ENCODE measurements at regions not wholly inside any gene's neighbourhood (a gene's known extent, or its start where the extent isn't known, plus 50 kb on each side); places are given as distances from the start of the nearest gene placed in this dataset.

DNA sequence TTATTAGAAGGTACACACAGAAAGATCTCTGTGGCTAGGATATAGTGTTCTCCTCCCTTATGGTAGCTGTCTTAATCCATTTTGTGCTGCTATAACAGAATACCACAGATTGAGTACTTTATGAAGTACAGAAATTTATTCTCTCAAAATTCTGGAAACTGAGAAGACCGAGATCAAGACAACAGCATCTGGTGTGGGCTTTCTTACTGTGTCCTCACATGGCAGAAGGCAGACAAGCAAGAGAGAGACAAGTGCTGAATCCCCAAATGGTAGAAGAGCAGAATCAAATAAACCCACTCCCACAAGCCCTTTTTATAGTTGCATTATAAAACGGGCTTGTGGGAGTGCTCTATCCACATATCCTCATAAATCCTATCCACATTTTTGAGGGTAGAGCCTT lies 373.1 kb downstream of the GABRG1 start:
- DNase-seq (ENCODE audit: extremely low spot score), result no peak
- Histone ChIP-seq H3K27ac (ENCODE audit: low read depth) (no peak overlapping the region), H3K4me3 (ENCODE audit: low read depth, low read length) (no peak overlapping the region), H3K36me3 (ENCODE audit: insufficient read depth) (no peaks in the 10 kb centered on the region), H3K4me1 (ENCODE audit: insufficient read depth) (no peaks in the 10 kb centered on the region)
- 47% methylated on average over 2 of the region's 2 CpGs for WGBS

DNA sequence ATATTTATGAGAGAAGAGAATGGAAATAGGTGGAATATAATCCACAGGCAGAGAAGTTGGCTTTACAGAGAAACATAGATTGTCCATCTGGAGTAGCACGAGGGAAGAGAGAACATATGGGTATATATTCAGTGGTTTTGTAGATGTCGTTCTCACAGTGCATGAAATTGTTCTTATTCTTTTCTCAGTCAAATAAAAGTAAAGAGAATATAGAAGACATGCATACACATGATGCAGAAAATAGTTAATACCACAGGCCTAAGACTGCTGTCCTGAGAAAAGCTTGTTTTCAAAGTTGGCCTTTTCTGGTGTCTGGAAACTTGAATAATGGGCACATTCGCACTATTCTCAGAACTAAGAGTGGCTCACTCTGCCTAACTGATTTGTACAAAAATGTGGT lies 378.1 kb downstream of the GABRG1 start:
- 92% methylated on average over 3 of the region's 3 CpGs for WGBS
- Histone ChIP-seq H3K27ac (ENCODE audit: low read depth) (no peak overlapping the region), H3K36me3 (ENCODE audit: insufficient read depth) (no peaks in the 10 kb centered on the region), H3K4me3 (ENCODE audit: low read depth, low read length) (no peak overlapping the region), H3K4me1 (ENCODE audit: insufficient read depth) (no peaks in the 10 kb centered on the region)
- DNase-seq (ENCODE audit: extremely low spot score), result no peak

DNA sequence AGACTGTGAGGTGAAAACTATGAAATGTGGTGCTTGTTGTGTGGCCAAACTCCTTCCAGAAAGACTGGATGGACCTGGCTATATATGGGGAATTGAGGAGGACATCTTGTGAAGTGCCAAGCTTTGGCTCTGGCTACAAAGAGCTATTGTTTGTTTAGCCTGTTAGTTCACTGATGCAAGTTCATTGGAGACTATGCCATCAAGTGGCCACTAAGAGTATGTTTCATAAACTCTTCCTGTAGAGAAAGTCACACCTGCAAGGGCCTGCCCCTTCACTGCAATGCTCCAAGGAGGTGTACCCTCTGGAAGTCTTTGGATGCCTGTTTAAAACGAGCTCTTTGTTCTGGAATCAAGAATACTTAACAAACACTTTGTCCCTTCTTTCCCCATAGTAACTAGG lies 382.0 kb downstream of the GABRG1 start:
- WGBS, result 50% methylated on average over 1 of the region's 1 CpG
- no peaks in the 10 kb centered on the region for H3K36me3 ChIP-seq (ENCODE audit: insufficient read depth)
- no peak for DNase-seq (ENCODE audit: extremely low spot score)
- no peaks in the 10 kb centered on the region for H3K4me1 ChIP-seq (ENCODE audit: insufficient read depth)
- no peak overlapping the region for H3K4me3 ChIP-seq (ENCODE audit: low read depth, low read length)
- H3K27ac ChIP-seq (ENCODE audit: low read depth), result no peak overlapping the region

DNA sequence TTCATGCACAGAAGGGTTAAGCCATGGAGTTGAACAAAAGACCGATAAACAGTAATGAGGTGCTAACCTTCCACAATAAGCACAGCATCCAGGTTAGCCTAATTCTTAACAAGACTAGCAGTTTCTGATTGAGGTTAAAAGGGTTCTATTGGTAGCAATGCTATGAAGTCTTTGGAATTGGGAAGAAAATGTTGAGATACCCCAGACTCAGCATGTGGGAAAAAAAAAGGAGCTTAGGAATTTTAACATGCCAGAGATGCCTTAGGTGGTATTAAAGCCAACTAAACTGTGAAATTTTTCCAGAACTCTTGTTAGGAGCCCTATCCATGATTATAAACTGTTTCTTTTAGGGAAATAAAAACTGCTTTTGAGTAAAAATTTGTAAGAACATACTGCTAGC lies 391.7 kb downstream of the GABRG1 start:
- H3K27ac ChIP-seq (ENCODE audit: low read depth), result no peak overlapping the region
- DNase-seq (ENCODE audit: extremely low spot score), result no peak
- WGBS, result 75% methylated on average over 1 of the region's 1 CpG
- no peaks in the 10 kb centered on the region for H3K4me1 ChIP-seq (ENCODE audit: insufficient read depth)
- H3K36me3 ChIP-seq (ENCODE audit: insufficient read depth), result no peaks in the 10 kb centered on the region
- no peak overlapping the region for H3K4me3 ChIP-seq (ENCODE audit: low read depth, low read length)

GRCh38 chr4:45716093-45716492 lies 407.8 kb downstream of the GABRG1 start:
- Histone ChIP-seq H3K4me1 (ENCODE audit: insufficient read depth) (no peaks in the 10 kb centered on the region), H3K36me3 (ENCODE audit: insufficient read depth) (no peaks in the 10 kb centered on the region), H3K27ac (ENCODE audit: low read depth) (no peak overlapping the region), H3K4me3 (ENCODE audit: low read depth, low read length) (no peak overlapping the region)
- 73% methylated on average over 3 of the region's 3 CpGs for WGBS
- DNase-seq (ENCODE audit: extremely low spot score), result no peak

GRCh38 chr4:45713996-45714395 lies 409.9 kb downstream of the GABRG1 start:
- no peaks in the 10 kb centered on the region for H3K4me1 ChIP-seq (ENCODE audit: insufficient read depth)
- DNase-seq (ENCODE audit: extremely low spot score), result no peak
- no peaks in the 10 kb centered on the region for H3K36me3 ChIP-seq (ENCODE audit: insufficient read depth)
- no peak overlapping the region for H3K4me3 ChIP-seq (ENCODE audit: low read depth, low read length)
- WGBS, result 70% methylated on average over 1 of the region's 1 CpG
- H3K27ac ChIP-seq (ENCODE audit: low read depth), result no peak overlapping the region

- 73% methylated on average over 2 of the region's 2 CpGs for WGBS
- H3K36me3 ChIP-seq (ENCODE audit: insufficient read depth), result no peaks in the 10 kb centered on the region
- no peak overlapping the region for H3K27ac ChIP-seq (ENCODE audit: low read depth)
- H3K4me1 ChIP-seq (ENCODE audit: insufficient read depth), result no peaks in the 10 kb centered on the region
- no peak overlapping the region for H3K4me3 ChIP-seq (ENCODE audit: low read depth, low read length)
- no peak for DNase-seq (ENCODE audit: extremely low spot score)
Measured at GRCh38 chr4:45701621-45702020, 422.2 kb downstream of the GABRG1 start.

DNA sequence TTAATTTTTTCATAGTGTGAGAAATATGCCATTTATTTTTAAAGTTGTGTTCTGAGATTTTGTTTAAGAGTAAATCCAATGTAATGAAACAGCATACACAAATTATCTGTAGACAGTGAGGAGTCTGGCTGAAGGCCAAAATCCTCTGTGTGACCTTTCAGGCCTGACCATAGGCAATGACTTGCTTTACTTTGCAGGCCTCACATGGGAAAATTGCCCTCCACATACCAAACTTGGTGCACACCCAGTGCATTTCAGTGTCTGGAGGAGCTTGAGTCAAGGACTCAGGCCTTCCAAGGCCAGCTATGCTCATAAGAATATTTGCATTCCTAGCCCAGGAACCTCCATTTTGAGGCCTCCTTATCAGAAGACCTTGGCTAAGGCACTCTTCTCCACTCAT lies 430.1 kb downstream of the GABRG1 start:
- H3K27ac ChIP-seq (ENCODE audit: low read depth), result no peak overlapping the region
- no peaks in the 10 kb centered on the region for H3K4me1 ChIP-seq (ENCODE audit: insufficient read depth)
- H3K36me3 ChIP-seq (ENCODE audit: insufficient read depth), result no peaks in the 10 kb centered on the region
- no peak for DNase-seq (ENCODE audit: extremely low spot score)
- no peak overlapping the region for H3K4me3 ChIP-seq (ENCODE audit: low read depth, low read length)

DNA sequence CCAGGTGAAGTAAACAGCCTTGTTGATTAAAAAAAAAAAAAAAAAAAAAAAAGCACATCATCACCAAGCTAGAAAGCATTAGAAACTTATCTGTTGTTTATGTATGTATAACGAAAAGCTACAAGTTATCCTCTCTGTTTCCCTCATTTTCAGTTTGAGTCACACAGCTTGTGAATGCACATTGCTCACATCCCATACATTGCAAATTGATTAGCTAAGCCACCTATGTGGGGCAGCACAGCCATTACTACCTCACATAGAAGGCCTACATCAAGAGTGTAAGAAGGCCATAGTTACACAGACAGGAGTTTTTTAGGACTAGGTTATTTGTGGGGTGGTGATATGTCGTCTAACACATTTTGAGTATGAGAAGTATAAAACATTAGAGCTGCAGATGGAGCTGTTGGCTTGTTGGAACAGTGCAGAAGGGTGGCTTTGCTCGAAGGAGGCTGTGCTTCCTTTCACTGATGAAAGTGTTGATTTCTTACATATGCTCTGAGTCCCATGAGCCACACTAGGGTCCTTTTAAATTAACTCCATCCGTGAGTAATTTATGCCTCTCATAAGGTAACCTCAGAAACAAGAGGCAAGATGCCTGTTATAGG lies 431.6 kb downstream of the GABRG1 start:
- Histone ChIP-seq H3K4me1 (ENCODE audit: insufficient read depth) (no peaks in the 10 kb centered on the region), H3K4me3 (ENCODE audit: low read depth, low read length) (no peak overlapping the region), H3K36me3 (ENCODE audit: insufficient read depth) (no peaks in the 10 kb centered on the region), H3K27ac (ENCODE audit: low read depth) (no peak overlapping the region)
- no peak for DNase-seq (ENCODE audit: extremely low spot score)
- 65% methylated on average over 4 of the region's 4 CpGs for WGBS

- no peak for DNase-seq (ENCODE audit: extremely low spot score)
- H3K4me3 ChIP-seq (ENCODE audit: low read depth, low read length), result no peak overlapping the region
- 25% methylated on average over 2 of the region's 2 CpGs for WGBS
- no peak overlapping the region for H3K27ac ChIP-seq (ENCODE audit: low read depth)
- H3K4me1 ChIP-seq (ENCODE audit: insufficient read depth), result no peaks in the 10 kb centered on the region
- H3K36me3 ChIP-seq (ENCODE audit: insufficient read depth), result no peaks in the 10 kb centered on the region
Measured at GRCh38 chr4:45688341-45688740, 435.5 kb downstream of the GABRG1 start.

- DNase-seq (ENCODE audit: extremely low spot score), result no peak
- no peak overlapping the region for H3K27ac ChIP-seq (ENCODE audit: low read depth)
- WGBS, result 70% methylated on average over 2 of the region's 2 CpGs
- H3K4me1 ChIP-seq (ENCODE audit: insufficient read depth), result no peaks in the 10 kb centered on the region
- no peak overlapping the region for H3K4me3 ChIP-seq (ENCODE audit: low read depth, low read length)
- no peaks in the 10 kb centered on the region for H3K36me3 ChIP-seq (ENCODE audit: insufficient read depth)
Measured at GRCh38 chr4:45679411-45679810, 444.4 kb downstream of the GABRG1 start.

DNA sequence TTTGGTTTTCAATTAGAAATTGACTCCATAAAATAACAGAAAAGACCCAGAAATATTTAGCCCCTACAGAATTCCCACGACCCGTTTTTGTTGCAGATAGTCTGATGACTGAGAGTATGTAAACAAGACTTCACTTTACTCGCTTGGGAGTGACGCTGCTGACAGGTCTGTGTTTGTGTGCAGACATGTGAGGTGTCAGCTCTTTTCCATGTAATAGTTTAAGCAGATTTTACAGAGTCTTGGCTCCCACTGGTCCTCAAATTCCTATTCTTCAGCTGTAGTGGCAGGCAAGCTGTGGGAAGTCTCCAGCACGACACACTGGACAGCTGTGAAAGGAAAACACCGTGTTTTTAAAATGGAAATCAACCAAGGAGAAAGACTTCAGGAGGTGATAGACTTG lies 455.7 kb downstream of the GABRG1 start:
- no peaks in the 10 kb centered on the region for H3K4me1 ChIP-seq (ENCODE audit: insufficient read depth)
- H3K4me3 ChIP-seq (ENCODE audit: low read depth, low read length), result no peak overlapping the region
- H3K27ac ChIP-seq (ENCODE audit: low read depth), result no peak overlapping the region
- DNase-seq (ENCODE audit: extremely low spot score), result no peak
- 58% methylated on average over 6 of the region's 6 CpGs for WGBS
- no peaks in the 10 kb centered on the region for H3K36me3 ChIP-seq (ENCODE audit: insufficient read depth)

GRCh38 chr4:45663628-45664081 lies 460.2 kb downstream of the GABRG1 start:
- DNase-seq (ENCODE audit: extremely low spot score), result no peak
- 76% methylated on average over 2 of the region's 2 CpGs for WGBS
- Histone ChIP-seq H3K27ac (ENCODE audit: low read depth) (no peak overlapping the region), H3K4me1 (ENCODE audit: insufficient read depth) (no peaks in the 10 kb centered on the region), H3K36me3 (ENCODE audit: insufficient read depth) (no peaks in the 10 kb centered on the region), H3K4me3 (ENCODE audit: low read depth, low read length) (no peak overlapping the region)

- Histone ChIP-seq H3K27ac (ENCODE audit: low read depth) (no peak overlapping the region), H3K36me3 (ENCODE audit: insufficient read depth) (no peaks in the 10 kb centered on the region), H3K4me3 (ENCODE audit: low read depth, low read length) (no peak overlapping the region), H3K4me1 (ENCODE audit: insufficient read depth) (no peaks in the 10 kb centered on the region)
- peak; percentile 42 for DNase-seq (ENCODE audit: extremely low spot score)
- WGBS, result 12% methylated on average over 1 of the region's 1 CpG
Measured at GRCh38 chr4:45663003-45663402, 460.9 kb downstream of the GABRG1 start.

- Histone ChIP-seq H3K4me3 (ENCODE audit: low read depth, low read length) (no peak overlapping the region), H3K36me3 (ENCODE audit: insufficient read depth) (no peaks in the 10 kb centered on the region)
- 69% methylated on average over 3 of the region's 3 CpGs for WGBS
Measured at GRCh38 chr4:45661893-45662292, 462.0 kb downstream of the GABRG1 start.

More at GRCh38 chr4:45661893-45662292, 462.0 kb downstream of the GABRG1 start:
- Histone ChIP-seq H3K4me1 (ENCODE audit: insufficient read depth) (no peaks in the 10 kb centered on the region), H3K27ac (ENCODE audit: low read depth) (no peak overlapping the region)
- no peak for DNase-seq (ENCODE audit: extremely low spot score)

All from urinary bladder (tissue), 3 donors.